HepG2 (cell line): ENCODE measurements at regions not wholly inside any gene's neighbourhood (a gene's known extent, or its start where the extent isn't known, plus 50 kb on each side); places are given as distances from the start of the nearest gene placed in this dataset.

Source experiments
- ATAC-seq: fragments of 200-7000 bp; cut with Tn5 transposase; 3 replicates; pipeline ENCODE4 v1.9.1; 2020; ENCODE audit warnings: mild to moderate bottlenecking, moderate library complexity
- BruUV-seq: library from RNA; stranded (reverse); fragments of 400-500 nt; replicated peaks from 2 replicates; lab custom pipeline; 2021; lab: Mats Ljungman, UMichigan
- CTCF ChIA-PET: fragments of 300-600 bp; formaldehyde crosslinking; extraction: SDS; loops from one replicate; lab custom pipeline; 2021; ENCODE audit warnings: low total read pairs, inconsistent platforms, low intra/inter-chr PET ratio; lab: Yijun Ruan, JAX
- POLR2A ChIA-PET: fragments of 350-600 bp; sonication (Branson Sonifier 250); formaldehyde crosslinking; loops from one replicate; lab custom pipeline; 2020; ENCODE audit warnings: antibody characterized with exemption, inconsistent platforms; lab: Yijun Ruan, JAX
- DNase-seq: peaks from one replicate; pipeline ENCODE4 v3.0.0-alpha.2; 2015; ENCODE audit warnings: low spot score
- FAIRE-seq: peaks from 3 replicates; lab custom pipeline; 2011; peaks lifted over from hg19 to GRCh38; lab: Jason Lieb, UNC
- H2AFZ ChIP-seq: one replicate; pipeline ENCODE4 v1.6.1; 2011; ENCODE audit warnings: low read length, inconsistent platforms
- H3K27ac ChIP-seq: fragments of 300-600 bp; 3 replicates; pipeline ENCODE4 v1.8.0; 2011; ENCODE audit warnings: mixed run types, mild to moderate bottlenecking, mixed read lengths, low read length, inconsistent platforms; ENCODE audit not compliant: insufficient read depth; ENCODE audit errors: extremely low read length
- H3K27me3 ChIP-seq, 2 experiments: fragments of 200-600 bp in 1 of 2; 2 replicates in 1 of 2; 3 replicates in 1 of 2; pipeline versions ENCODE4 v1.6.0 to v1.8.0; 2011; ENCODE audit warnings: low read length in 2 of 2, mild to moderate bottlenecking in 2 of 2, moderate library complexity in 2 of 2, inconsistent platforms in 1 of 2; ENCODE audit not compliant: insufficient read depth in 2 of 2, control insufficient read depth in 1 of 2
- H3K36me3 ChIP-seq, 2 experiments: fragments of 200-600 bp in 1 of 2; replicated peaks in 1 of 2; 2 replicates in 1 of 2; 3 replicates in 1 of 2; pipeline versions ENCODE4 v1.5.1 to v1.8.0; 2011; ENCODE audit warnings: low read length in 2 of 2, inconsistent platforms in 1 of 2; ENCODE audit not compliant: insufficient read depth in 2 of 2, control insufficient read depth in 1 of 2
- H3K4me1 ChIP-seq: 2 replicates; pipeline ENCODE4 v1.5.1; 2012; ENCODE audit warnings: low read length, inconsistent platforms; ENCODE audit not compliant: insufficient read depth
- H3K4me2 ChIP-seq: 2 replicates; pipeline ENCODE4 v1.6.0; 2011; ENCODE audit warnings: low read depth, low read length, inconsistent platforms
- H3K4me3 ChIP-seq, 3 experiments: fragments of 200-600 bp in 1 of 3; sonication (generic), shearing (Covaris generic) in 1 of 3; replicated peaks in 1 of 3; 2 replicates each; pipeline ENCODE4 v1.5.1; 2011 to 2016; ENCODE audit warnings: low read length in 3 of 3, inconsistent platforms in 2 of 3, low read depth in 2 of 3, mild to moderate bottlenecking in 2 of 3, control low read depth in 1 of 3, mixed read lengths in 1 of 3; ENCODE audit not compliant: insufficient read depth in 1 of 3
- H3K79me2 ChIP-seq: one replicate; pipeline ENCODE4 v1.6.1; 2011; ENCODE audit warnings: low read length, inconsistent platforms; ENCODE audit not compliant: insufficient read depth
- H3K9ac ChIP-seq: 2 replicates; pipeline ENCODE4 v1.6.0; 2011; ENCODE audit warnings: mild to moderate bottlenecking, low read depth, low read length, inconsistent platforms; ENCODE audit not compliant: insufficient read depth
- H3K9me3 ChIP-seq: 2 replicates; pipeline ENCODE4 v1.5.1; 2012; ENCODE audit warnings: mild to moderate bottlenecking, low read length
- H4K20me1 ChIP-seq: 2 replicates; pipeline ENCODE4 v1.6.0; 2011; ENCODE audit warnings: inconsistent platforms, mild to moderate bottlenecking, low read length, moderate library complexity; ENCODE audit not compliant: insufficient read depth
- KDM5B ChIP-seq: sonication (generic); formaldehyde crosslinking; IDR thresholded peaks from 2 replicates; pipeline ENCODE4 v1.4.0; 2020; ENCODE audit warnings: missing genetic modification reagents, mild to moderate bottlenecking, borderline replicate concordance
- PBX2 ChIP-seq: IDR thresholded peaks from 2 replicates; pipeline ENCODE4 v1.6.1; 2016; ENCODE audit warnings: control low read depth
- PHF21A ChIP-seq: sonication (generic); formaldehyde crosslinking; IDR thresholded peaks from 2 replicates; pipeline ENCODE4 v1.5.0; 2020; ENCODE audit warnings: mild to moderate bottlenecking, missing genetic modification reagents
- RFXANK ChIP-seq: IDR thresholded peaks from 2 replicates; pipeline ENCODE4 v1.6.1; 2016
- ZNF34 ChIP-seq: sonication (generic); formaldehyde crosslinking; IDR thresholded peaks from 2 replicates; pipeline ENCODE4 v1.4.0; 2020; ENCODE audit warnings: mild to moderate bottlenecking, missing genetic modification reagents, borderline replicate concordance
- ZNF883 ChIP-seq: sonication (generic); formaldehyde crosslinking; IDR thresholded peaks from 2 replicates; pipeline ENCODE4 v1.5.1; 2020; ENCODE audit warnings: mild to moderate bottlenecking, missing genetic modification reagents; ENCODE audit errors: not compliant biosample characterization
- whole genome bisulfite sequencing: methylation state at CpG from one replicate; pipeline ENCODE4 v1.1.6; 2017; ENCODE audit warnings: low lambda C conversion rate; 5-methylcytosine and 5-hydroxymethylcytosine counted together
- in situ Hi-C: cut with HindIII; loops from 2 replicates; pipeline ENCODE4 v1.10.0; 2017; ENCODE audit warnings: low pct_unique_long_range_greater_than_20kb; ENCODE audit not compliant: extremely low pct_ligation_motif_present
- intact Hi-C: fragments of 100-400 bp; cut with micrococcal nuclease; formaldehyde crosslinking; loops from one replicate; pipeline ENCODE4 v1.10.0; 2022; ENCODE audit not compliant: unreplicated experiment

- POLR2A ChIA-PET: no interaction called here
- no peaks in the 10 kb centered on the region for H3K4me1 ChIP-seq
- no peaks in the 10 kb centered on the region for H3K36me3 ChIP-seq
- no peak overlapping the region for H3K4me2 ChIP-seq
- no peaks in the 10 kb centered on the region for H3K79me2 ChIP-seq
- no peak for ATAC-seq
- no peak overlapping the region for H3K27ac ChIP-seq
- CTCF ChIA-PET: no interaction called here
- DNase-seq: no peak
- H3K9ac ChIP-seq: no peak overlapping the region
- no TSS peak for BruUV-seq
- 39% methylated on average over 1 of the region's 1 CpG for WGBS
- H3K9me3 ChIP-seq: peaks cover 46% of the 10 kb centered on the region
- H3K27me3 ChIP-seq: no peaks in the 10 kb centered on the region
- TF ChIP-seq RFXANK: no peak
- FAIRE-seq: no peak
- in situ Hi-C loops (loop anchor here (10.0 kb wide), 1 partner anchor 63 kb away; no protein-coding TSS in a partner anchor), intact Hi-C loops (no loop called here)
- no peaks in the 10 kb centered on the region for H4K20me1 ChIP-seq
- no peak overlapping the region for H3K4me3 ChIP-seq
- no peak overlapping the region for H2AFZ ChIP-seq
Observed at GRCh38 chr1:71231751-71232150, 150.9 kb upstream of the ZRANB2 start.

- TF ChIP-seq PBX2 (CRISPR knock-in tag) (no peak), KDM5B (no peak), ZNF883 (CRISPR knock-in tag) (no peak), ZNF34 (CRISPR knock-in tag) (no peak), PHF21A (CRISPR knock-in tag) (no peak)
- no peak overlapping the region for H2AFZ ChIP-seq
- FAIRE-seq (no peak), DNase-seq (no peak), ATAC-seq (no peak)
- no peak overlapping the region for H3K4me2 ChIP-seq
- no TSS peak for BruUV-seq
- H3K4me1 ChIP-seq: no peaks in the 10 kb centered on the region
- H4K20me1 ChIP-seq: no peaks in the 10 kb centered on the region
- H3K27ac ChIP-seq: no peak overlapping the region
- no peaks in the 10 kb centered on the region for H3K36me3 ChIP-seq
- no peak overlapping the region for H3K9ac ChIP-seq
- H3K27me3 ChIP-seq: no peaks in the 10 kb centered on the region
- intact Hi-C loops (no loop called here), in situ Hi-C loops (no loop called here)
- peaks cover 55% of the 10 kb centered on the region for H3K9me3 ChIP-seq
- H3K79me2 ChIP-seq: no peaks in the 10 kb centered on the region
- no peak overlapping the region for H3K4me3 ChIP-seq
- POLR2A ChIA-PET: no interaction called here
- CTCF ChIA-PET: no interaction called here
- WGBS: 50% methylated on average over 6 of the region's 12 CpGs
Observed at GRCh38 chr1:71228742-71229365, 148.0 kb upstream of the ZRANB2 start.
